LHCN-M2 (cell line): ENCODE measurements at regions not wholly inside any gene's neighbourhood (a gene's known extent, or its start where the extent isn't known, plus 50 kb on each side); places are given as distances from the start of the nearest gene placed in this dataset.

Source experiments
- DNase-seq: peaks from one replicate; pipeline ENCODE4 v3.0.0-alpha.2; 2012; ENCODE audit warnings: low read depth

DNA sequence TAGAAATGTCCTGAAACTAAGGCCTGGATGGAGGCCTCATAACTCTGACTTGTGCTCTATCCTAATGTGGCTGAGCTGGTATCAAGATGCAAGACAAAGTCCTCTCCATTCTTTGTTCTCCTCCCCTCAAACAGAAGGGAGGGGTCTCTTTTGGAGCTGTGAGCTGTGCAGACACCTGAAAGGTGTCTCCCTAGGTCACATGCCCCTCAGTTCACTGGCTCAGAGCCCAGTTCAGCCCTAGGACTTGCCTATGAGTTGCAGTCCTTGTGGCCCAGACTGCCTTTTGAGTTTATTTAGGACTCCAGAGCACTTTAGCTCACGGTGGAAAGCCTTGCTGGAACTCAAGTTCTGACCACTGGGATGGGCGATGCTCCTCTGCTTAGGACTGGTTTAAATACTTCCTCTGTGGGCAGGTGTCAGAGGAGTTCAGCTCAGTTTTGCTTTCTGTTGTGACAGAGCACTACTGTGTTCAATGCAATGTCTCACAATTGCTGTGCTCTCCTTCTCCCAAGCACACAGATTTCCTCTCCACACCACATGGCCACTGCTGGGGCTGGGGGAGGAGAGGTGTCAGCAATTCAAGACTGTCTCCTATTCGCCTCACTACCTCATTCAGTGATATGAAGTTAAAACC is 84.8 kb upstream of the ZNF827 start:
- DNase-seq: no peak

DNA sequence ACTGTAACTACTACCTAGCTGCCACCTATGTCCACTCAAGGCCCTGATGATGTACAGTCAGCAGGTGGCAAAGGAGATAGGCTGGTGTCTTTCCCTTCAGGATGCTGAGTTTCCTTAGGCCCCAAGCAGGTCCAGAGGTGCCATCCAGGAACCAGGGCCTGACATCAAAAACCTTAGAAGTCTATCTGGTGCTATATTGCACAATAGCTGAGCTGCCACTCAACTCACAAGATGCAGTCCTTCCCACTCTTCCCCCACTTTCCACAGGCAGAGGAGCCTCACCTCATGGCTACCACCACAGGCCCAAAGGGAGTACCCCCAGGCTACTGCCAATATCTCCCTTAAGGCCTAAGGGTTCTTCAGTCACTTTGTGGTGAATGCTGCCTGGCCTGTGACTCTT is 83.9 kb upstream of the ZNF827 start:
- DNase-seq: no peak

DNA sequence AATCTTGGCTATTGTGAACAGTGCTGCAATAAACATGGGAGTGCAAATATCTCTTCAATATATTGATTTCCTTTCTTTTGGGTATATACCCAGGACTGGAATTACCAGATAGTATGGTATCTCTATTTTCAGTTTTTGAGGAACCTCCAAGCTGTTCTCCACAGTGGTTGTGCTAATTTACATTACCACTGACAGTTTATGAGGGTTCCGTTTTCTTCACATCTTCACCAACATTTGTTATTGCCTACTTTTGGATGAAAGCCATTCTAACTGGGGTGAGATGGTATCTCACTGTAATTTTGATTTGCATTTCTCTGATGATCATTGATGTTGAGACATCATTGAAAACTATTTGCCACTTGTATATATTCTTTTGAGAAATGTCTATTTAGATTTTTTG is 79.6 kb upstream of the ZNF827 start:
- no peak for DNase-seq

DNA sequence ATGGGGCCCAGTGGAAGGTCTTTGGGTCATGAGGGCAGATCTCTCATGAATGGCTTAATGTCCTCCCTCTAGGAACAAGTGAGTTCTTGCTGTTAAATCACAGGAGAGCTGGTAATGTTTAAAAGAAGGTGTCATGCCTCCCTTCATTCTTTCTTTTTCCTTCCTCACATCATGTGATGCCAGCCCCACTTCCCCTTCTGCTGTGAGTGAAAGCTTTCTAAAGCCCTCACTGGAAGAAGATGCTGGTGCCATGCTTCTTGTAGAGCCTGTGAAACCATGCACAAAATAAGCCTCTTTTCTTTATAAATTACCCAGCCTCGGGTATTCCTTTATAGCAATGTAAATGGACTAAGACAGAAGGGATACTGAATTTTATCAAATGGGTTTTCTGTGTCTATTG is 66.1 kb upstream of the ZNF827 start:
- no peak for DNase-seq

DNA sequence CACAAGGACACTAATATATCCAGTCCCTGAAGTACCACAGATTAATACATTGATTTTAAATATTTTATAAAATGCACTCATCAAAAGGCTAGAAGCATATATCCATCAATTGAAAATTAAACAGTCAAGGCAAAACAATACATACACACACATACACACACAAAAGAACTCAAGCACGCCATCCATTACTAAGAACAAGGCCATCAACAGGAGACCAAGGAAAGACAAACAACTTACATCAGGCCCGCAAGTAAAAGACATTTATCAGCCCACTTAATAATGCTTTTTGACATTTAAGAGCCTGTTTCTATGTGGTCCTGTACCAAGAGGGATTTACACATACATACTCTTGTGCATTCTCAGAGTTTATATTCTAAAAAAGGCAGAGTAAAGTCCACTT is 50.0 kb upstream of the ZNF827 start:
- DNase-seq: no peak
